ENCODE measurements at regions not wholly inside any gene's neighbourhood (a gene's known extent, or its start where the extent isn't known, plus 50 kb on each side); places are given as distances from the start of the nearest gene placed in this dataset.

- H3K4me3 Mint-ChIP-seq, result no peak overlapping the region
- no peak overlapping the region for H3K27ac Mint-ChIP-seq
- no peaks in the 10 kb centered on the region for H3K27me3 Mint-ChIP-seq
- CTCF ChIA-PET, result no interaction called here
- DNase-seq, result no peak
- H3K4me1 Mint-ChIP-seq, result no peaks in the 10 kb centered on the region
- H3K9me3 Mint-ChIP-seq, result peaks cover 12% of the 10 kb centered on the region
- no peaks in the 10 kb centered on the region for H3K36me3 Mint-ChIP-seq
These were observed 470.8 kb downstream of the RIT2 start for GRCh38 chr18:42644729-42645131.

- Mint-ChIP-seq H3K27me3 (no peaks in the 10 kb centered on the region), H3K4me3 (no peak overlapping the region), H3K27ac (no peak overlapping the region), H3K9me3 (peaks cover 23% of the 10 kb centered on the region), H3K36me3 (no peaks in the 10 kb centered on the region), H3K4me1 (no peaks in the 10 kb centered on the region)
- no peak for DNase-seq
- CTCF ChIA-PET, result no interaction called here
These were observed 466.0 kb downstream of the RIT2 start for GRCh38 chr18:42649331-42650035.

- Mint-ChIP-seq H3K36me3 (no peaks in the 10 kb centered on the region), H3K9me3 (peaks cover 16% of the 10 kb centered on the region), H3K4me1 (no peaks in the 10 kb centered on the region), H3K27me3 (no peaks in the 10 kb centered on the region), H3K4me3 (no peak overlapping the region), H3K27ac (no peak overlapping the region)
- CTCF ChIA-PET, result no interaction called here
- DNase-seq, result no peak
These were observed 460.9 kb downstream of the RIT2 start for GRCh38 chr18:42654556-42654955.

- Mint-ChIP-seq H3K4me1 (no peaks in the 10 kb centered on the region), H3K36me3 (no peaks in the 10 kb centered on the region), H3K27me3 (no peaks in the 10 kb centered on the region), H3K4me3 (no peak overlapping the region), H3K27ac (no peak overlapping the region), H3K9me3 (peaks cover 11% of the 10 kb centered on the region)
- CTCF ChIA-PET, result no interaction called here
- no peak for DNase-seq
These were observed 457.9 kb downstream of the RIT2 start for GRCh38 chr18:42657551-42657950.

GRCh38 chr18:42658171-42658570 is 457.3 kb downstream of the RIT2 start:
- H3K4me1 Mint-ChIP-seq, result no peaks in the 10 kb centered on the region
- DNase-seq, result no peak
- H3K9me3 Mint-ChIP-seq, result peaks cover 8% of the 10 kb centered on the region
- no peak overlapping the region for H3K4me3 Mint-ChIP-seq
- CTCF ChIA-PET, result no interaction called here
- no peaks in the 10 kb centered on the region for H3K27me3 Mint-ChIP-seq
- H3K36me3 Mint-ChIP-seq, result no peaks in the 10 kb centered on the region
- no peak overlapping the region for H3K27ac Mint-ChIP-seq

GRCh38 chr18:42659187-42659586 is 456.3 kb downstream of the RIT2 start:
- Mint-ChIP-seq H3K27me3 (no peaks in the 10 kb centered on the region), H3K36me3 (no peaks in the 10 kb centered on the region), H3K4me1 (no peaks in the 10 kb centered on the region), H3K27ac (no peak overlapping the region), H3K4me3 (no peak overlapping the region), H3K9me3 (peaks cover 6% of the 10 kb centered on the region)
- no peak for DNase-seq
- CTCF ChIA-PET, result no interaction called here

GRCh38 chr18:42670860-42671259 is 444.6 kb downstream of the RIT2 start:
- no peaks in the 10 kb centered on the region for H3K27me3 Mint-ChIP-seq
- H3K4me3 Mint-ChIP-seq, result no peak overlapping the region
- H3K4me1 Mint-ChIP-seq, result no peaks in the 10 kb centered on the region
- H3K36me3 Mint-ChIP-seq, result no peaks in the 10 kb centered on the region
- H3K27ac Mint-ChIP-seq, result no peak overlapping the region
- CTCF ChIA-PET, result no interaction called here
- peaks cover 6% of the 10 kb centered on the region for H3K9me3 Mint-ChIP-seq
- DNase-seq, result no peak

- Mint-ChIP-seq H3K9me3 (no peaks in the 10 kb centered on the region), H3K27me3 (no peaks in the 10 kb centered on the region), H3K27ac (no peak overlapping the region), H3K4me1 (no peaks in the 10 kb centered on the region), H3K36me3 (no peaks in the 10 kb centered on the region), H3K4me3 (no peak overlapping the region)
- CTCF ChIA-PET, result no interaction called here
- DNase-seq, result no peak
These were observed 439.7 kb downstream of the RIT2 start for GRCh38 chr18:42675810-42676209.

GRCh38 chr18:42683094-42683493 is 432.4 kb downstream of the RIT2 start:
- H3K27ac Mint-ChIP-seq, result no peak overlapping the region

GRCh38 chr18:42689310-42689709 is 426.2 kb downstream of the RIT2 start:
- CTCF ChIA-PET, result no interaction called here
- Mint-ChIP-seq H3K4me3 (no peak overlapping the region), H3K36me3 (no peaks in the 10 kb centered on the region)

More at GRCh38 chr18:42683094-42683493, 432.4 kb downstream of the RIT2 start:
- DNase-seq, result no peak
- H3K36me3 Mint-ChIP-seq, result no peaks in the 10 kb centered on the region
- CTCF ChIA-PET, result no interaction called here
- peaks cover 31% of the 10 kb centered on the region for H3K9me3 Mint-ChIP-seq
- no peaks in the 10 kb centered on the region for H3K27me3 Mint-ChIP-seq
- no peaks in the 10 kb centered on the region for H3K4me1 Mint-ChIP-seq
- no peak overlapping the region for H3K4me3 Mint-ChIP-seq

More at GRCh38 chr18:42689310-42689709, 426.2 kb downstream of the RIT2 start:
- no peak for DNase-seq
- no peak overlapping the region for H3K27ac Mint-ChIP-seq
- no peaks in the 10 kb centered on the region for H3K4me1 Mint-ChIP-seq
- H3K27me3 Mint-ChIP-seq, result no peaks in the 10 kb centered on the region
- H3K9me3 Mint-ChIP-seq, result peaks cover 20% of the 10 kb centered on the region

All from activated naive CD4-positive, alpha-beta T cell treated with anti-CD3 and anti-CD28 coated beads, Interleukin-2, amount 10 ng/mL, durations not matched to agents 7 days and 5 days (primary cell).